ENCODE measurements at regions not wholly inside any gene's neighbourhood (a gene's known extent, or its start where the extent isn't known, plus 50 kb on each side); places are given as distances from the start of the nearest gene placed in this dataset.

GRCh38 chr5:41670854-41671479, 160.6 kb upstream of the PLCXD3 start:
- H3K4me3 ChIP-seq (ENCODE audit: low read length), result no peak overlapping the region
- DNase-seq (ENCODE audit: low read depth), result no peak
- TF ChIP-seq CTCF (conservative IDR thresholded peaks at IDR 0.05; ENCODE audit: low read length), result no peak

GRCh38 chr5:41670216-41670615, 159.8 kb upstream of the PLCXD3 start:
- no peak overlapping the region for H3K4me3 ChIP-seq (ENCODE audit: low read length)
- no peak for DNase-seq (ENCODE audit: low read depth)
- no peak for TF ChIP-seq CTCF (conservative IDR thresholded peaks at IDR 0.05; ENCODE audit: low read length)

DNA sequence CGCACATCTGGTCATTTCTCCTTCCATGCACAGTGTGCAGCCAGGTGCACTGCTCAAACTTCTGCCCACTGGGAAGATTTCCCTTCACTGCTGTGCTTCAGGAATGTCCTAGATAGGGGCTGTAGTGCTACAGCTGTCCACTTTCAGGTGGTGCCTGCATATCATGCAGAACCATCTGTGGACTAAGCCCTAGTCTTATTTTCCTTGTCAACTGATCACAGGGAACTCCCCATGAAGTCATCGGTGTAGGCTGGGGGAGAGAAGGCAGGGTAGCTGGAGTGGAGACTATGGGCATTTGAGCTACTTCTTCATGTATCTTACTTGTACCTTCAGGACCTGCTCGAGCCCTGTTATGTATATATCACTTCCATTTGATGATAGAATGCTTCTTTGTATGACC, 150.9 kb upstream of the PLCXD3 start:
- DNase-seq (ENCODE audit: low read depth), result no peak
- no peak overlapping the region for H3K4me3 ChIP-seq (ENCODE audit: low read length)
- TF ChIP-seq CTCF (conservative IDR thresholded peaks at IDR 0.05; ENCODE audit: low read length), result no peak

DNA sequence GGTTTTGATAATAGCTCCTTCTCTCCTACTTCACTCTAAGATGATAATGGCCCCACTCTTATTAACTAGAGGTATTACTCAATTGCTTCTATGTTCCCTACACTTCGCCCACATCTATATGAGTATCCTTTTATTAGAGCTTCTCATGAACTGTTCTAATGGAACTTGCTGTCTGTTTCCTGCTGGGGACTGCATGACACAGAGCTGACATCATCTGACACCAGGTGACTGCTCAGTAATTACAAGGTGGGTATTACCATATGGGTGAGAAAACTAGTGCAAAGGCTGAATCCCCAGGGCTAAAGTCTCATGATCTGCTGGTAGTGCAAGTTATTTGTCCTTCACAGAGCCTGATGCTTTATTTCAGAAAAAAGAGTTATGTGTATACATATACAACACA, 146.2 kb upstream of the PLCXD3 start:
- no peak for DNase-seq (ENCODE audit: low read depth)
- no peak for TF ChIP-seq CTCF (conservative IDR thresholded peaks at IDR 0.05; ENCODE audit: low read length)
- H3K4me3 ChIP-seq (ENCODE audit: low read length), result no peak overlapping the region

- TF ChIP-seq CTCF (conservative IDR thresholded peaks at IDR 0.05; ENCODE audit: low read length), result no peak
- H3K4me3 ChIP-seq (ENCODE audit: low read length), result no peak overlapping the region
- DNase-seq (ENCODE audit: low read depth), result no peak
These were observed 139.7 kb upstream of the PLCXD3 start for GRCh38 chr5:41650131-41650530.

DNA sequence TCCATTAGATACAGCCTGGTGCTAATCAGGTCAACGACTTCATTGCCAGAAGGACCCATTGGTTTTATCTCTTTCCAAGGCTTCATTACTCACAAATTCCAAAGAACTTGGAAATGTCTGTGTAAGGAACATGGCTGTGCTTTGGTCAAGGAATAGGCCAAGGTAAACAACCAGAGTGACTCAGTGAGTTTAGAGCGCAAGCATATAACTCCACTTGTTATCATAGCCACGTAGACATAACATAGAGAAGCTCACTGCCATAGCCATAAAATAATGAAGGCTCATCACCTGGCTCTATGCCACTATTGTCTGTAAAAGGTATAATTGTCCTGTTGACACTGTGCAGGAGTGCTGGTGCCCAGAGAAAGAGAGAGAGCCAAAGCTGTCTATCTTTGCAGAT, 139.3 kb upstream of the PLCXD3 start:
- no peak for TF ChIP-seq CTCF (conservative IDR thresholded peaks at IDR 0.05; ENCODE audit: low read length)
- peak; percentile 28 for DNase-seq (ENCODE audit: low read depth)
- H3K4me3 ChIP-seq (ENCODE audit: low read length), result no peak overlapping the region

DNA sequence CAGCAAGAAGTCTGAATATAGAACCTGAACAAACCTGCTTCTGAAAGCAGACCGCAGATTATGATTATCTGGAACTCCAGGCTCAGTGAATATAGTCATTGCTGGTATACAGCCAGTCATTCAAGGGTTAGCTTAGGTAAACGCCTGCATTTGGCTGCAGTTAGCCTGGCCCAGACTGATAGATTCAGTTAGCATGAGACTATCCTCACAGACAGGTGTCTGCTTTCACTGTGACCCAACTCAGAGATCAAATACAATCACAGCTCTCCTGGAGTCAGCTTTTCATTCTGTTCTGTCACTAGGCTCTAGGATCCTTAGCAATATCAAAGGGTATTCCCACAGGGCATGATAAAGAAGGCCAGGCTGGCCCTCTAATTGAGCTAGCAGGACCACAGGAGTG, 138.6 kb upstream of the PLCXD3 start:
- no peak for TF ChIP-seq CTCF (conservative IDR thresholded peaks at IDR 0.05; ENCODE audit: low read length)
- H3K4me3 ChIP-seq (ENCODE audit: low read length), result no peak overlapping the region
- DNase-seq (ENCODE audit: low read depth), result no peak

All from AG10803 (cell line).